Astrocyte of the spinal cord (primary cell): ENCODE measurements at regions not wholly inside any gene's neighbourhood (a gene's known extent, or its start where the extent isn't known, plus 50 kb on each side); places are given as distances from the start of the nearest gene placed in this dataset.

Experiments used
- DNase-seq: peaks from one replicate; pipeline ENCODE4 v3.0.0; 2011; ENCODE audit warnings: low read depth, low spot score
- H3K4me3 ChIP-seq: 2 replicates; pipeline ENCODE4 v1.5.1; 2011; ENCODE audit warnings: low read depth, mild to moderate bottlenecking, low read length, moderate library complexity
- in situ Hi-C: cut with HindIII; loops from 2 replicates; pipeline ENCODE4 v1.10.0; 2017; ENCODE audit warnings: low sequenced_read_pairs
- TF ChIP-seq, protein P1 (sequence below): IDR thresholded peaks from 2 replicates; pipeline ENCODE4 v1.5.1; 2012; ENCODE audit warnings: low read depth, mild to moderate bottlenecking, low read length, inconsistent platforms

GRCh38 chr10:20707251-20707650 is 189.9 kb downstream of the NEBL start:
- in situ Hi-C loops = no loop called here
- TF ChIP-seq, protein P1, sequence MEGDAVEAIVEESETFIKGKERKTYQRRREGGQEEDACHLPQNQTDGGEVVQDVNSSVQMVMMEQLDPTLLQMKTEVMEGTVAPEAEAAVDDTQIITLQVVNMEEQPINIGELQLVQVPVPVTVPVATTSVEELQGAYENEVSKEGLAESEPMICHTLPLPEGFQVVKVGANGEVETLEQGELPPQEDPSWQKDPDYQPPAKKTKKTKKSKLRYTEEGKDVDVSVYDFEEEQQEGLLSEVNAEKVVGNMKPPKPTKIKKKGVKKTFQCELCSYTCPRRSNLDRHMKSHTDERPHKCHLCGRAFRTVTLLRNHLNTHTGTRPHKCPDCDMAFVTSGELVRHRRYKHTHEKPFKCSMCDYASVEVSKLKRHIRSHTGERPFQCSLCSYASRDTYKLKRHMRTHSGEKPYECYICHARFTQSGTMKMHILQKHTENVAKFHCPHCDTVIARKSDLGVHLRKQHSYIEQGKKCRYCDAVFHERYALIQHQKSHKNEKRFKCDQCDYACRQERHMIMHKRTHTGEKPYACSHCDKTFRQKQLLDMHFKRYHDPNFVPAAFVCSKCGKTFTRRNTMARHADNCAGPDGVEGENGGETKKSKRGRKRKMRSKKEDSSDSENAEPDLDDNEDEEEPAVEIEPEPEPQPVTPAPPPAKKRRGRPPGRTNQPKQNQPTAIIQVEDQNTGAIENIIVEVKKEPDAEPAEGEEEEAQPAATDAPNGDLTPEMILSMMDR = no peak
- peak; percentile 13 for DNase-seq
- no peak overlapping the region for H3K4me3 ChIP-seq

DNA sequence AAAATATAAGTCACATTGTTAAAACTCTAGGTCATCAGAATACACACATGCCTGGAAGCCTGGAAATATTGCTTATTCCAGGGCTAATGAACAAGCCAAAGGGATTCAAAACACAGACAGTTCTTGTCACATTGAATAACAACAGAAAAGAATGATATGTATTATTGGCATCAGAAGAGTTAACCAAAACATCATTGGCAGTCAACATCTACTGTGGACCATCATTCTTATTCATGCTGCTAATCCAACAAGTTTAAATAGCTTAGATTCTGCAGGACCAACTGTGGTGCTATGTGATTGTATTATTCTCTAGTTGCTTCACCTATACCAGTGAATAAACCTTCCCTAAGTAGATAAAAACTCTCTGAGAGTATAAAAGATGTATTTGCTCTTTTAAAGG is 198.3 kb downstream of the NEBL start:
- DNase-seq = no peak

DNA sequence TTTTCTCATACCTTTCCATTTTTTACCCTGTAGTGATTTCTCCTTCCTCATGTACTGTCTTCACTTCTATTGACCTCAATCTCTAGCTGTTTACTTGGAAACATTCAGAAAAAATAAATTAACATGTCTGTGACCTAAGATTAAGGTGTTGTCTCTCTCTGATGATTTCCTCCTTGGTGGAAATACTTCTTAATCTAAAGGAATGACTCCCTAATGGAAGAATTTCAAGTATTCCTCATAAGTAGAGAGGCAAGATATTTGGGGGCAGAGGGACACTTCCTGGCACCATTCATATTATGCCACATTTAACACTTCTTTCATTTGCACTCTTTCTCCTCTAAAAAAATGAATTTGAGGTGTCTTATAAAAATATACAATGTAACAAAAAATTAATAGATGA is 202.8 kb downstream of the NEBL start:
- TF ChIP-seq, protein P1 = no peak
- H3K4me3 ChIP-seq = no peak overlapping the region
- DNase-seq = no peak
- in situ Hi-C loops = no loop called here

More for the DNA sequence above, 198.3 kb downstream of the NEBL start:
- H3K4me3 ChIP-seq = no peak overlapping the region
- TF ChIP-seq, protein P1 = no peak
- in situ Hi-C loops = no loop called here

GRCh38 chr10:20688797-20689544 is 208.1 kb downstream of the NEBL start:
- no peak for DNase-seq
- no peak overlapping the region for H3K4me3 ChIP-seq
- TF ChIP-seq, protein P1 = no peak
- in situ Hi-C loops = no loop called here

DNA sequence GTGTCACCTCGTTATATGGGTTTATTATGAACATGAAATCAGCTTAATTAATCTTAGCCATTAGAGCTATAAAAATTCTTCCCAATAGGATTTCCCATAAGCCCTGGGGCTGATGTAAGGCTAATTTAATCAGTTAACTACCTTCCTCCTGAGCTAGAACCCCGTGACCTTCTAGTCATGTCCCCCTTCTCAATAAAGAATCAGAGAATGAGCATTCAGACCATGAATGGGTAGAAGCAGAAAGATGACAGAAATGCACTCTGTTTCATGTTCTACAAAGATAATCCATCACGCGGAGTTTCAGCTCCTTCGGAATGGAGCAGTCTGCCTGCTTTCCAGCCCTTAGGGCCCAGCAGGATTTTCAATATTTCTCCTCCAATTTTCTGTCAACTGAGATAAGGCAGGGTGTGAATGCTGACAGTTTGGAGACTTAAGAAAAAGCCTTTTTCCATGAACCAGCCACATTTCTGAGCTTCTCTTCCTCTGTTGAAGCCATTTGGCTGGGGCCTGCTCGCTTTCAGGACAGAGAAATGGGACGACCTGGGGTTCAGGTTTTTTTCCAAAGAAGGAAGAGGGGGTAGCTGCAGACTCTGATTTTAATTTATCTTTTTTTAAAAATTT is 211.0 kb downstream of the NEBL start:
- TF ChIP-seq, protein P1 = no peak

DNA sequence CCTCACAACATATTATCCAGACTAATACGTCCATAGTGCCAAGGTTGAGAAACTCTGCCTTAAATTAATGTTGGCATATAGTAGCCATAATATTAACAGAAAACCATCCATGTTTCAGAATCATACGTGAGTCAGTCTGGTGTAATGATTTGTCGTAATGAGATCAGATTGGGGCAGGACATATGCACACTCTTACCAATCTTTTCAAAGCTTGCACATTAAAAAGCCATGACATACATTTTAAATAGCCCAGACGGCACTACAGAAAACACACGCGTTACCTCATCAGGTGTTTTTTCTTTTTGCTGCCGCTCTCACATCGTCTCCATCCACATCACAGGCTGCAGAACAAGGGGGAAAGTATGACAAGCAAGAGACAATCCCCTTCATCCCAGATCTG is 211.6 kb downstream of the NEBL start:
- TF ChIP-seq, protein P1 = no peak
- H3K4me3 ChIP-seq = no peak overlapping the region
- DNase-seq = no peak
- in situ Hi-C loops = no loop called here

More for the DNA sequence above, 211.0 kb downstream of the NEBL start:
- in situ Hi-C loops = no loop called here
- DNase-seq = no peak
- H3K4me3 ChIP-seq = no peak overlapping the region
